T-helper 2 cell treated with Interferon-gamma antibody and Interleukin-4, amounts not matched to agents 5 μg/mL and 100 μg/mL, for 36 hours (primary cell): ENCODE measurements at regions not wholly inside any gene's neighbourhood (a gene's known extent, or its start where the extent isn't known, plus 50 kb on each side); places are given as distances from the start of the nearest gene placed in this dataset.

ENCODE experiments used
- DNase-seq: peaks from one replicate; pipeline ENCODE4 v3.0.0; 2021; ENCODE audit warnings: low spot score
- H3K27ac Mint-ChIP-seq: one replicate; pipeline ENCODE4 v1.8.0; 2021; ENCODE audit warnings: mild to moderate bottlenecking, mixed read lengths
- H3K27me3 Mint-ChIP-seq: one replicate; pipeline ENCODE4 v1.8.0; 2021; ENCODE audit warnings: low read depth, mixed read lengths
- H3K36me3 Mint-ChIP-seq: one replicate; pipeline ENCODE4 v1.8.0; 2021; ENCODE audit warnings: low read depth, mixed read lengths
- H3K4me1 Mint-ChIP-seq: one replicate; pipeline ENCODE4 v1.8.0; 2021; ENCODE audit warnings: low read depth, mixed read lengths
- H3K4me3 Mint-ChIP-seq: one replicate; pipeline ENCODE4 v1.8.0; 2022; ENCODE audit warnings: mild to moderate bottlenecking, moderate library complexity, mixed read lengths
- H3K9me3 Mint-ChIP-seq: one replicate; pipeline ENCODE4 v1.8.0; 2021; ENCODE audit warnings: mixed read lengths

DNA sequence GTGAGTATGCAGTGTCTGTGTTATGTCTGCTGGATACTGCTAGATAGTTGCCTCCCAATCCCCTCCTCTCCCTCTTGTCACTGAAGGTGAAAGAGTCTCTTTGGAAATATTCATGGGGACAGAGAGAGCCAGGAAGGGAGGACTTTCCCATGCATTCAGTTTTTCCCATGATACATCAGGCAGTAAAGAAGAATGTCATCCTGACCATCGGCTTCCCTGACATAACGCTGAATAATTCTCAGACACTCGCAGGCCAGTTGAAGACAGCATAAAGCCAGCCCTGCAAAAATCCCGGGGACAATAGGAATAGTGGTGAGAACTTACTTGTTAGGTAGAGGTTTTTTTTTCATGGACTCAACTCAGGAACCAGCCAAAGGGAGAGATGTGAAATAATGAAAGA lies 58.1 kb downstream of the KLF4 start:
- no peak for DNase-seq
- no peaks in the 10 kb centered on the region for H3K9me3 Mint-ChIP-seq
- no peaks in the 10 kb centered on the region for H3K4me1 Mint-ChIP-seq
- no peak overlapping the region for H3K27ac Mint-ChIP-seq
- H3K27me3 Mint-ChIP-seq, result no peaks in the 10 kb centered on the region
- no peaks in the 10 kb centered on the region for H3K36me3 Mint-ChIP-seq
- no peak overlapping the region for H3K4me3 Mint-ChIP-seq

DNA sequence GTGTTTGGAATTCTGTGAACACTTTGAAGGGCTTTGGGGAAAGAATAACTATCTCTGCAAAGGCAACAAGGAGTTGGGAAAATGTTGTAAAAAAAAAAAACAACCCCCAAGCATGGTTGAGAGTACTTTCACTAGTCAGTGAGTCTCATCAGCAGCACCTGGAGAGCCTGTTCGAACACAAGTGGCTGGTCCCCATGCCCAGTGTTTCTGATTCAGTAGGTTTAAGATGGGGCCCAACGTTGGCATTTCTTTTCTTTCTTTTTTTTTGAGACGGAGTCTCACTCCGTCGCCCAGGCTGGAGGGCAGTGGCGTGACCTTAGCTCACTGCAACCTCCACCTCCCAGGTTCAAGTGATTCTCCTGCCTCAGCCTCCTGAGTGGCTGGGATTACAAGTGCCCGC lies 59.5 kb downstream of the KLF4 start:
- H3K27ac Mint-ChIP-seq, result no peak overlapping the region
- no peak overlapping the region for H3K4me3 Mint-ChIP-seq
- H3K36me3 Mint-ChIP-seq, result no peaks in the 10 kb centered on the region
- DNase-seq, result no peak
- no peaks in the 10 kb centered on the region for H3K27me3 Mint-ChIP-seq
- H3K4me1 Mint-ChIP-seq, result peaks cover under 1% of the 10 kb centered on the region
- no peaks in the 10 kb centered on the region for H3K9me3 Mint-ChIP-seq

DNA sequence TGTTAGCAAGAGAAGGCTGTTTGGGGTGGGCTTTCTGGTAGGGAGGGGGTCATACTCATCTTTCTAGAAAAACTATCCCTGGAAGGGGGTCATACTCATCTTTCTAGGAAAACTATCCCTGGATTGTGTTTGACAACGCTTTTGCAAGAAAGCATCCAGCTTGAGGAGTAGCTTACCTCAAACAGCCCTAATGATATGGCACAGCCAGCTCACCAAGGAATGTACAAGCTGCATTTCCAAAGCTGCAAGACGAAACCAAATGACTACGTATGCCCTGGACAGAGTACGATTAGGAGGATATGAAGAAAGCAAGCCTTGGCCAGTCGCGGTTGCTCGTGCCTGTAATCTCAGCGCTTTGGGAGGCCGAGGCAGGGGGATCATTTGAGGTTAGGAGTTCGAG lies 63.4 kb downstream of the KLF4 start:
- H3K9me3 Mint-ChIP-seq, result no peaks in the 10 kb centered on the region
- H3K4me1 Mint-ChIP-seq, result peaks cover 1% of the 10 kb centered on the region
- peaks cover 3% of the 10 kb centered on the region for H3K27me3 Mint-ChIP-seq
- no peak overlapping the region for H3K4me3 Mint-ChIP-seq
- no peaks in the 10 kb centered on the region for H3K36me3 Mint-ChIP-seq
- no peak overlapping the region for H3K27ac Mint-ChIP-seq
- DNase-seq, result no peak

DNA sequence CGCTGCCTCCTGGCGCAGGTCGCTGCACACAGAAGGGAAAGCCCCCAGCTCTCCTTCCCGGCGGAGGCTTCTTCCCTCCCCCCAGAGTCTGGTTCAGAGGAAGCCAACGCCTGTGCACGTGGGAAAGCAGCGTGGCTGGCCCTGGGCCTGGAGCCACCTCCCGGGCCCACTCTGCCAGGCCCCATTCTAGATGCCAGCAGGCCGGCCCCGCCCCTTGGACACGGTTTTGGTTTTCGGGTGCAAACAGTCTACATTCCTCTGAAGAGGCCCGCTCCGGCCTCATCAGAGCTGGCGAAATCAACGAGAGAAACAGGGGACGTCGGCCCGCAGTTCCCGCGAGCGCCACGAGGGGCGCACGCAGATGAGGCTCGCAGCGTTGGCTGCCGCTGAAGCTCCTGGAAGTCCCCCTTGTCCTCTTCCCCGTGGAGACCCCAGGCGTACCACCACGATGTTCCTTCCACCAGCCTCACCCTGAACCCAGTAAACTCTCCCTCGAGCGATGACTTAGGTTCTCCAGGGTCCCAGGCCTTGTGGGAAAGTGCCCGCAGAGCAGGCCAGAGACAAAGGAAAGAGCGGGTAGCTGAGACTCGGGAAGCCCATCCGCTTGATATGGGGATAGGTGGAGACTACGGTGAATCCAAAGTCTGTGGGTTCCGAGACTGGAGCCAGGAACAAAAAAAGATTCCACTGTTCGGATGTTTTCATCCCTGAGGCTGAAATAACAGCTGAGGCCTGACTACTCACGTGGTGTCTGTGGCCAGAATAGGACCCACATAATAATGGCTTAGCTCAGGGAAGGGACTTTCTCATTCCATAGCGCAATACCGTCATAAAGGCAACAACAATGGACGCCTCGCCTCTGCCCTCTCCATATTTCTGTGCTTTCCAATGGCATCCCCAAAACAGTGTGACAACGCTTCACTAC lies 64.2 kb downstream of the KLF4 start:
- H3K4me3 Mint-ChIP-seq, result peak overlapping the region; percentile 52
- H3K27ac Mint-ChIP-seq, result no peak overlapping the region
- no peaks in the 10 kb centered on the region for H3K36me3 Mint-ChIP-seq
- peaks cover 1% of the 10 kb centered on the region for H3K4me1 Mint-ChIP-seq
- peak; percentile 46 for DNase-seq
- peaks cover 3% of the 10 kb centered on the region for H3K27me3 Mint-ChIP-seq
- no peaks in the 10 kb centered on the region for H3K9me3 Mint-ChIP-seq

DNA sequence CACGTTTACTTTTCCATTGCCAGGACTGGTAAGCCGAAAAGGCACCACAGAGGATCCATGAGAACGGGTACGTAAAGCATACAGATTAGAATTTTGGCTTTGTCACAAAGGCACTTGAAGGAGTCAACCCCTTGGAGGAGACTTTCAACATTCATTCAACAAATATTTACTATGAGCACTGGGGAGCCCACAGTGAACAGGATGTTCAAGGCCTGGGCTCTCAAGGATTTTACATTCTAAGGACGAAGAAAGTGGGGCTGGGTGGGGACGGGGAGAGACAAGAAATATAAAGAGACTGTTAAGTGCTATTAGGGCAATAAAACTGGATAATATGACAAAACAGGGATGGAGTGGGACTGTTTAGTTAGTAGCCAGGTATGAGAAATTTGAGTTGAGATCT lies 66.0 kb downstream of the KLF4 start:
- no peak for DNase-seq
- peaks cover 6% of the 10 kb centered on the region for H3K27me3 Mint-ChIP-seq
- no peaks in the 10 kb centered on the region for H3K9me3 Mint-ChIP-seq
- no peaks in the 10 kb centered on the region for H3K36me3 Mint-ChIP-seq
- no peak overlapping the region for H3K27ac Mint-ChIP-seq
- no peak overlapping the region for H3K4me3 Mint-ChIP-seq
- peaks cover 1% of the 10 kb centered on the region for H3K4me1 Mint-ChIP-seq

DNA sequence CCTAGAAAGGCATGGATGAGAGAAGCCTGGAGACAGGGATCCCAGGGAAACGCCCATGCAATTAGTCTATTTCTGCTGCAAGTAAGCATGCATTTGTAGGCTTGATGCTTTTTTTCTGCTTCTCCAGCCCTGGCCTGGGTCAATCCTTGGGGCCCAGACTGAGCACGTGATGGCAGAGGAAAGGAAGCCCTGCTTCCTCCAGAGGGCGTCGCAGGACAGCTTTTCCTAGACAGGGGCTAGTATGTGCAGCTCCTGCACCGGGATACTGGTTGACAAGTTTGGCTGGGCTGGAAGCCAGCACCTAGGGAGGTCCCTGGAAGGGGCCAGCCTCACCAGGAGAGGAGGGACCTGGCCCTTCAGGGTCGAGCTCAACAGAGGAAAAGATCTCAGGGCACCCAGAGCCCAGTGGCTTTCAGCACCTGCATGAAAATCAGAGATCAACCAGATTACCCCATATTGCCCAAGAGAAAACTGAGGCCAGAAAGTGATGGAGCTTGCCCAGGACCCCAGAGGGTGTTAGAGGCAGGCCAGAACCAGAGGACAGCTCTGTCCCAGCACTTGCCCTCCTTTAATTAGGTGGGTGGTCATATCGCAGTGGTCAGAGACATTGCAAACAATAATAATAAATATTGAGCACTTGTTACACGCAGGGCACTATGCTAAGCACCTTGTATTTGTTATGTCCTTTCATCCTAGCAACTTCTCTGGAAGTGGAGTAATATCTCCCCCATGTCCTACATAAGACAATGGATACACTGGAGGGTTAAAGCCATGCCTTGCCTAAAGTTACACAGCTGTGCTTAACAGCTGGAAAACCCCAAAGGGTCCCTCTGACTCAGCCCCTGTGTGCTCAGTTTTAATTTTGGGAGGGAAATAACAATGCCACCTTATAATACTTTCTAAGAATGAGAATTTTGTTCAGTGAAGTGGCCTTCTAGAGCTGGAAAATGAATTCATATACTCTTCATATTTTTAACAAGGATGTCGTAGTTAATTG lies 67.1 kb downstream of the KLF4 start:
- H3K9me3 Mint-ChIP-seq, result no peaks in the 10 kb centered on the region
- no peaks in the 10 kb centered on the region for H3K36me3 Mint-ChIP-seq
- H3K4me1 Mint-ChIP-seq, result peaks cover 1% of the 10 kb centered on the region
- peaks cover 7% of the 10 kb centered on the region for H3K27me3 Mint-ChIP-seq
- no peak overlapping the region for H3K27ac Mint-ChIP-seq
- DNase-seq, result no peak
- no peak overlapping the region for H3K4me3 Mint-ChIP-seq

DNA sequence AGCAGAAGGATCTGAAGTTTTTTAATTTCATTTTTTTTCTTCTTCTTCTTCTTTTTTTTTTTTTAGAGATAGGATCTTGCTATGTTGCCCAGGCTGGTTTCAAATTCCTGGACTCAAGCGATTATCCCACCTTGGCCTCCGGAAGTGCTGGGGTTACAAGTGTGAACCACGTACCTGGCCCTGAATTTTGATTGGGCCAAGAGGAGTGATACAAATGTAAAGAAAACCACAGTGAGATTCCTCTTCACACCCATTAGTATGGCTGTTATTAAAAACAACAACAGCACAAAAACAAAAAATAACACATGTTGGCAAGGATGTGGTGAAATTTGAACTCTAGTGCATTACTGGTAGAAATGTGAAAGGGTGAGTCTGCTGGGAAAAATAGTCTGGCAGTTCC lies 79.1 kb downstream of the KLF4 start:
- Mint-ChIP-seq H3K4me3 (no peak overlapping the region), H3K27me3 (peaks cover 3% of the 10 kb centered on the region), H3K9me3 (no peaks in the 10 kb centered on the region), H3K4me1 (no peaks in the 10 kb centered on the region), H3K27ac (no peak overlapping the region), H3K36me3 (no peaks in the 10 kb centered on the region)
- DNase-seq, result no peak

DNA sequence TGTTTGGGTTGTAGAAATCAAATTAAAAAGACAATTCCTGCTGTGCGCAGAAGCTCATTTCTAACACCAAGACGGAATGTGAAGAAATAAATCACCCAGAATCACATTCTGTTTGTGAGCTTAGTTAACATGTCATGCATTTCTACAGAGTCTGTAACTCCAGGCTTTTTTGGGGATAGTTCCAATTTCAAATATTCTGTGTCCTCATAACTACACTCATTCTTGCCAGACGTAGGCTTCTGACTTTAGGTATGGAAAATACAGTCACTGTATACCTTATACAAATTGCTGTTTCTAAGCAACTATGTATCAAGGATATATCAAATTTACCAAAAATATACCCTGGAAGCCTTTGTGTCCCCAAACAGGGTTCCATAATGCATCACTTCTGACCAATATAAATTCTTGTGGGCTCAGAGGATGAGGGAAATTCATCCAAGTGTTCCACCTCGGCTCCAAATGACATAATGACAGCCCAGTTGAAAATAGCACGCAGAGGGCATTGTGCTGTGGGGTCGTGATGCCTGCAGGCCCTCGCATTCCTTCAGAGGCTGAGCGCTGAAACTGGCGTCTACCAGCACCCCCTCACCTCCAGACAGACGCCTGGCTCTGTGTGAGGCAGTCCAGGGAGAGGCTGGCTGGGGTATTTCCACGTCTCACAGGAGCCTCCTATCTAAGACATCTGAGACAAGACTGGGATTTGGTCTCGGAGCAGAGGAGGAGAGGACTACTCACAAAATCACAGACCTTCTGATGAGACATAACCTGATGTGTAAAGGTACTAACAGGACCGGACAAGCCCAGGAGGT lies 79.8 kb downstream of the KLF4 start:
- Mint-ChIP-seq H3K27ac (no peak overlapping the region), H3K27me3 (peaks cover 3% of the 10 kb centered on the region), H3K9me3 (no peaks in the 10 kb centered on the region)

DNA sequence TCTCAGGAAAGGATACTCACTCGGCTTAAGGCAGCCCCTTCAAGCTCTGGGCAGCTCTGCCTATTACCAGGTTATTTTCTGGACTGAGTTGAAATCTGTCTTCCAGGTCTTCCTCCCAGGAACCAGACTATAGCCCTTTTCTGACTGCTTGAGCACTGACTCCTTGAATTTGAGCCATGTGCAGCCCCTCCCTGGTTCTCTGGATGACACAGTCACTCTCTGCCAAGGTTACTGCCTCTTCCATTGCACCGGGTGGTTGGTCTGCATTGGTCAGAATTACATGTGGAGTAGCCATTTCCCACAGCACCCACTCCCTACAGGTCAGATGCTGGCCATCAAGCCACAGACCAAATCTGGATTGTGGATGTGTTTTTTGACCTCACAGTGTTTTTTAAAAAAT lies 81.9 kb downstream of the KLF4 start:
- no peak overlapping the region for H3K27ac Mint-ChIP-seq
- no peak overlapping the region for H3K4me3 Mint-ChIP-seq
- peaks cover 3% of the 10 kb centered on the region for H3K27me3 Mint-ChIP-seq
- no peak for DNase-seq
- no peaks in the 10 kb centered on the region for H3K36me3 Mint-ChIP-seq
- no peaks in the 10 kb centered on the region for H3K9me3 Mint-ChIP-seq
- H3K4me1 Mint-ChIP-seq, result no peaks in the 10 kb centered on the region

More for the DNA sequence above, 79.8 kb downstream of the KLF4 start:
- DNase-seq, result no peak
- Mint-ChIP-seq H3K4me1 (no peaks in the 10 kb centered on the region), H3K4me3 (no peak overlapping the region), H3K36me3 (no peaks in the 10 kb centered on the region)

DNA sequence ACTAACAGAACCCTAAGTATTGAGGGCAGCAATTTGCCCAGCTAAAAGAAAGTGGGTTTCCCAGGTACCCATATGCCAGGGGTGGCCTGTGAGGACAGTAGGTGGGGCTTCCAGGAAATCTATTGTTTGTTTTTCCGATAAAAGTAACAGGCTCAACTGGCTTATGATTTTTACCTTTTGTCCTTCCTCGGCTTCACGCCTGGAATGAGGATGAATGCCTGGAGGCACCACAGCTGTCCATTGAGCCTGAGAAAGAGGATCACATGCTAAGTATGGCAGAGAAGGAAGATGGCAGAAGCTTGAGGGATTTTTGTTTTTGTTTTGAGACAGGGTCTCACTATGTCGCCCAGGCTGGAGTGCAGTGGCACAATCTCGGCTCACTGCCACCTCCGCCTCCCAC lies 84.1 kb downstream of the KLF4 start:
- H3K4me3 Mint-ChIP-seq, result no peak overlapping the region
- no peaks in the 10 kb centered on the region for H3K36me3 Mint-ChIP-seq
- no peak overlapping the region for H3K27ac Mint-ChIP-seq
- no peaks in the 10 kb centered on the region for H3K4me1 Mint-ChIP-seq
- DNase-seq, result no peak
- H3K27me3 Mint-ChIP-seq, result no peaks in the 10 kb centered on the region
- H3K9me3 Mint-ChIP-seq, result no peaks in the 10 kb centered on the region

DNA sequence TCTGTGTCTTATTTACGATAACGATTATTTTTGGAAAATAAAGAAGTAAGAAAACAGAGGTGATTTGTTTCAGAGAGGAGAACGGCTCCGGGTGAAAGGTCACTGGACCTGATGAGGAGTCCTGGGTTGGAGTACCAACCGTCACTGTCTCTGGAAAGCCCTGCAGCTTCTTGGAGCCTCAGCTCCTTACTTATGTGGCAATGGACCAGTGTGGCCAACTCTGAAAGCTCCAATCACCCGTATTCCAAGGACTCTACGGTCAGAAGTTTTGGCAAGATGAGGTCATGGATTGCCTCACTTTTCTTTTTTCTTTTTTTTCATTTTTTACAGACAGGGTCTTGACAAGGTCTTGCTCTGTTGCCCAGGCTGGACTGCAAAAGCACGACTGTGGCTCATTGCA lies 84.8 kb downstream of the KLF4 start:
- H3K27me3 Mint-ChIP-seq, result no peaks in the 10 kb centered on the region
- no peaks in the 10 kb centered on the region for H3K9me3 Mint-ChIP-seq
- no peaks in the 10 kb centered on the region for H3K36me3 Mint-ChIP-seq
- no peak overlapping the region for H3K27ac Mint-ChIP-seq
- no peak for DNase-seq
- H3K4me1 Mint-ChIP-seq, result no peaks in the 10 kb centered on the region
- H3K4me3 Mint-ChIP-seq, result no peak overlapping the region

DNA sequence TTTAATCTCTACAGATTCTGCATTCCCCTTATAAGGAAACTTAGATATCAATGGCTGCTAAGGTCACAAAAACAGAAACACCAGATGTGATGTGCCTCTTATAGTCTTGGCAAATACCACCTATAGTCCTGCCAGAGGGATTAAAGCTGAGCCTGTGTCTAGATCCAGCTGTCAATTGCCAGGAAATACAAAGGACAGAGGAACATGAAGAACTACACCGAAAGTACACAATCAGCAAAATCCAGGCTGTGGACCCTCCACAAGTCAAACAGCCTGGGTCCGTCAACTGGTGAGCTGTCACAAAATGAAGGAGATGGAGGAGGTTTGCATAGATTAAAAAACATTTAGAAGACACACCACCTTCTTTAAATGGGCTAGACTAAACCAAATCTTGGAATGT lies 85.4 kb downstream of the KLF4 start:
- Mint-ChIP-seq H3K27ac (no peak overlapping the region), H3K4me1 (no peaks in the 10 kb centered on the region), H3K4me3 (no peak overlapping the region), H3K36me3 (no peaks in the 10 kb centered on the region), H3K9me3 (no peaks in the 10 kb centered on the region), H3K27me3 (no peaks in the 10 kb centered on the region)
- DNase-seq, result no peak

DNA sequence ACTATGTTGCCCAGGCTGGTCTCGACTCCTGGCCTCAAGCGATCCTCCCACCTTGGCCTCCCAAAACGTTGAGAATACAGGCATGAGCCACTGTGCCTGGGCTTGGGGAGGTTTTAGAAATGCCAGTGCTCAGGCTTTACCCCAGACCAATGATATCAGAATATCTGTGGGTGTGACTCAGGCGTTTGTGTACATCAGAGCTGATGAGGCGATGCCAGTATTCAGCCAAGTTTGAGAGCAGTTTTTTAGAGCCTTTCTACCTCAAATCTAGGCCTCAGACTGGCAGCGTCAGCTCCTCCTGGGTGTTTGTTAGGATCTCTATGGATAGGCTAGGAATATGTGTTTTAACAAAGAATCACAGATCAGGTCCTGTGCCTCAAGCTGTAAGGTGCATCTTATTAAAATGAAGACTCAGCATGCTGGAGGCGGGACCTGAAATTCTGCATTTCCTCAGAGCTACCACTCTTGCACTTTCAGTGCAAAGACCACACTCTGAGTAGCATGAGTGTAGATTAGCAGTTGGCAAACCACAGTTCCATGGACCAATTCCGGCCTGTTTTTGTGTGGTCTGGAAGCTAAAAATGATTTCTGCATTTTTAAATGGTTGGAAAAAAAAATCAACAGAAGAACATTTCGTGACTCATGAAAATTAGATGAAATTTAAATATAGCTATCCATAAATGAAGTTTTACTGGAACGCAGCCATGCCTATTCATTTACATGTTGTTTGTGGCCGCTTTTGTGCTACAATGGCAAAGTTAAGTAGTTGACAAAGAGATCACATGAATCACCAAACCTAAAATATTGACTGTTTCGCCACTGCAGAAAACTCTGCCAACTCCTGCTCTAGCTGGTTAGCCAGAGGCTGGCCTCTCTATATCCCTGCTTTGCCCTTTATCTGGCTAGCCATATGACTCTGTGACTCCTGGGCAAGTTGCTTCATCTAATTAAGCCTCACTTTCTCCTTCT lies 92.2 kb downstream of the KLF4 start:
- Mint-ChIP-seq H3K4me1 (no peaks in the 10 kb centered on the region), H3K36me3 (no peaks in the 10 kb centered on the region), H3K9me3 (no peaks in the 10 kb centered on the region), H3K27me3 (peaks cover 2% of the 10 kb centered on the region), H3K27ac (no peak overlapping the region), H3K4me3 (no peak overlapping the region)
- no peak for DNase-seq
